Endodermal cell (in vitro differentiated cells): ENCODE measurements at regions not wholly inside any gene's neighbourhood (a gene's known extent, or its start where the extent isn't known, plus 50 kb on each side); places are given as distances from the start of the nearest gene placed in this dataset.

Experiments used
- DNase-seq: peaks from one replicate; pipeline ENCODE4 v3.0.0-alpha.2; 2017
- H3K27ac ChIP-seq: 2 replicates; pipeline ENCODE4 v1.5.1; 2013; ENCODE audit warnings: mild to moderate bottlenecking, low read depth, low read length, moderate library complexity
- H3K27me3 ChIP-seq: 2 replicates; pipeline ENCODE4 v1.6.1; 2013; ENCODE audit warnings: mild to moderate bottlenecking, low read length, moderate library complexity; ENCODE audit not compliant: insufficient read depth, control insufficient read depth, poor library complexity, severe bottlenecking
- H3K36me3 ChIP-seq: 2 replicates; pipeline ENCODE4 v1.7.0; 2013; ENCODE audit warnings: mild to moderate bottlenecking, low read length, moderate library complexity; ENCODE audit not compliant: control insufficient read depth, insufficient read depth
- H3K4me1 ChIP-seq: one replicate; pipeline ENCODE4 v1.7.0; 2013; ENCODE audit warnings: low read length; ENCODE audit not compliant: control insufficient read depth, insufficient read depth
- H3K4me3 ChIP-seq: 2 replicates; pipeline ENCODE4 v1.5.1; 2013; ENCODE audit warnings: mild to moderate bottlenecking, low read length, moderate library complexity
- H3K9ac ChIP-seq: 2 replicates; pipeline ENCODE4 v1.6.1; 2013; ENCODE audit warnings: mild to moderate bottlenecking, low read length, moderate library complexity; ENCODE audit not compliant: poor library complexity, severe bottlenecking; ENCODE audit errors: extremely low read depth
- H3K9me3 ChIP-seq: 2 replicates; pipeline ENCODE4 v1.6.1; 2013; ENCODE audit warnings: mild to moderate bottlenecking, low read length, moderate library complexity; ENCODE audit not compliant: control insufficient read depth
- H3K27ac Mint-ChIP-seq: 2 replicates; pipeline ENCODE4 v1.8.0; 2020; ENCODE audit warnings: mixed read lengths
- H3K27me3 Mint-ChIP-seq: 2 replicates; pipeline ENCODE4 v1.8.0; 2021; ENCODE audit warnings: mild to moderate bottlenecking, mixed read lengths; ENCODE audit not compliant: insufficient read depth
- H3K36me3 Mint-ChIP-seq: 2 replicates; pipeline ENCODE4 v1.8.0; 2020; ENCODE audit warnings: low read depth, mixed read lengths
- H3K4me1 Mint-ChIP-seq: 2 replicates; pipeline ENCODE4 v1.8.0; 2020; ENCODE audit warnings: mixed read lengths
- H3K4me3 Mint-ChIP-seq: 2 replicates; pipeline ENCODE4 v1.8.0; 2020; ENCODE audit warnings: mild to moderate bottlenecking, moderate library complexity, mixed read lengths
- H3K9me3 Mint-ChIP-seq: 2 replicates; pipeline ENCODE4 v1.8.0; 2020; ENCODE audit warnings: mild to moderate bottlenecking, mixed read lengths
- WGBS, 2 experiments: methylation state at CpG; one replicate each; pipeline versions ENCODE4 v1.1.5 to v1.1.7; 2013; ENCODE audit warnings: missing lambda C conversion rate in 2 of 2, mixed read lengths in 1 of 2; ENCODE audit not compliant: insufficient coverage in 1 of 2, insufficient read length in 1 of 2; 5-methylcytosine and 5-hydroxymethylcytosine counted together
- TF ChIP-seq, protein P1 (sequence below): fragments of 200-600 bp; sonication (generic); conservative IDR thresholded peaks from 2 replicates; pipeline ENCODE4 v1.5.0; 2021; ENCODE audit warnings: antibody characterized with exemption, mild to moderate bottlenecking

DNA sequence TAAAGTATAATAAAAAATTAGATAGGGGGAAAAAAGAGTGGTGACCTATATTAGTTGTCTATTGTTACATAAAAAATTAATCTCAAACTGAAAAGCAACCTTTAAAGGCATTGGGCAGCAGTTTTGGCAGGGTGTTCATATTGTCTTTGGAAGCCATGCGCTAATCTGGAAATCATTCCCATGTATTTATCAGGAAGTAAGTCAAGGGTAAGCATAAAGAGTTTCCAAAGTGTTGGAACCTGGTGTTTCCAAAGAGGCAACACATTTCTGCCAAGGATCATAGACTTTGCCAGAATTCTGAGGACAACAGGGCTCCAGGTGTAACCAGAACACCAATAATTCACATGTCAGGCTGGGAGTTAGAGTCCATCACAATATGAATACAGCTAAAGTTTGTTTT lies 55.7 kb upstream of the EGFR start:
- no peak overlapping the region for H3K27ac ChIP-seq
- TF ChIP-seq, protein P1, sequence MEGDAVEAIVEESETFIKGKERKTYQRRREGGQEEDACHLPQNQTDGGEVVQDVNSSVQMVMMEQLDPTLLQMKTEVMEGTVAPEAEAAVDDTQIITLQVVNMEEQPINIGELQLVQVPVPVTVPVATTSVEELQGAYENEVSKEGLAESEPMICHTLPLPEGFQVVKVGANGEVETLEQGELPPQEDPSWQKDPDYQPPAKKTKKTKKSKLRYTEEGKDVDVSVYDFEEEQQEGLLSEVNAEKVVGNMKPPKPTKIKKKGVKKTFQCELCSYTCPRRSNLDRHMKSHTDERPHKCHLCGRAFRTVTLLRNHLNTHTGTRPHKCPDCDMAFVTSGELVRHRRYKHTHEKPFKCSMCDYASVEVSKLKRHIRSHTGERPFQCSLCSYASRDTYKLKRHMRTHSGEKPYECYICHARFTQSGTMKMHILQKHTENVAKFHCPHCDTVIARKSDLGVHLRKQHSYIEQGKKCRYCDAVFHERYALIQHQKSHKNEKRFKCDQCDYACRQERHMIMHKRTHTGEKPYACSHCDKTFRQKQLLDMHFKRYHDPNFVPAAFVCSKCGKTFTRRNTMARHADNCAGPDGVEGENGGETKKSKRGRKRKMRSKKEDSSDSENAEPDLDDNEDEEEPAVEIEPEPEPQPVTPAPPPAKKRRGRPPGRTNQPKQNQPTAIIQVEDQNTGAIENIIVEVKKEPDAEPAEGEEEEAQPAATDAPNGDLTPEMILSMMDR = no peak
- H3K4me1 Mint-ChIP-seq = no peaks in the 10 kb centered on the region
- H3K36me3 Mint-ChIP-seq = no peaks in the 10 kb centered on the region
- H3K4me3 Mint-ChIP-seq = no peak overlapping the region
- DNase-seq = no peak
- no peak overlapping the region for H3K4me3 ChIP-seq
- no peaks in the 10 kb centered on the region for H3K27me3 Mint-ChIP-seq
- no peaks in the 10 kb centered on the region for H3K9me3 ChIP-seq
- no peak overlapping the region for H3K9ac ChIP-seq
- H3K9me3 Mint-ChIP-seq = no peaks in the 10 kb centered on the region
- no peaks in the 10 kb centered on the region for H3K36me3 ChIP-seq
- 83 to 100% methylated on average over 1 of the region's 1 CpG for WGBS, 2 experiments
- no peaks in the 10 kb centered on the region for H3K4me1 ChIP-seq
- H3K27me3 ChIP-seq = no peaks in the 10 kb centered on the region
- H3K27ac Mint-ChIP-seq = no peak overlapping the region

DNA sequence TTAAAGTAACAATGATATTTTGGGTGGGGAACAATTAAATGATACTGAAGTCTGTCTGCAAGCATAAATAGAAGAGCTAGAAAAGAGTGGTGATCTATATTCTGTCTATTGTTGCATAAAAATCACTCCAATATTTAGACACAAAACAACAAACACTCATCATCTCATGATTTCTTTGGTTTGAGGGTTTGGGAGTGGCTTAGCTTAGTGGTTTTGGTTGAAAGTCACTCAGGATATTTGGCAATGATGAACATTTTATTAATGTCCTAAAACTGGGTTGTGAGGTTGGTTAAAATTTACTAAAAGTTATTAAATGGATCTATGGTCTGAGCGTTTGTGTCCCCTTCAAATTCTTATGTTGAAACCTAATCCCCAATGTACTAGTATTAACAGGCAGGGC lies 54.7 kb upstream of the EGFR start:
- Histone ChIP-seq H3K27me3 (no peaks in the 10 kb centered on the region), H3K4me1 (no peaks in the 10 kb centered on the region), H3K36me3 (no peaks in the 10 kb centered on the region), H3K27ac (no peak overlapping the region), H3K9ac (no peak overlapping the region), H3K4me3 (no peak overlapping the region), H3K9me3 (no peaks in the 10 kb centered on the region)
- no peaks in the 10 kb centered on the region for H3K9me3 Mint-ChIP-seq
- H3K36me3 Mint-ChIP-seq = no peaks in the 10 kb centered on the region
- TF ChIP-seq, protein P1 = no peak
- H3K4me1 Mint-ChIP-seq = no peaks in the 10 kb centered on the region
- WGBS, 2 experiments = 94% methylated on average over 1 of the region's 1 CpG; no CpG with 5 or more reads in 1 of the 2 experiments
- DNase-seq = no peak
- H3K27me3 Mint-ChIP-seq = no peaks in the 10 kb centered on the region
- no peak overlapping the region for H3K27ac Mint-ChIP-seq
- no peak overlapping the region for H3K4me3 Mint-ChIP-seq

DNA sequence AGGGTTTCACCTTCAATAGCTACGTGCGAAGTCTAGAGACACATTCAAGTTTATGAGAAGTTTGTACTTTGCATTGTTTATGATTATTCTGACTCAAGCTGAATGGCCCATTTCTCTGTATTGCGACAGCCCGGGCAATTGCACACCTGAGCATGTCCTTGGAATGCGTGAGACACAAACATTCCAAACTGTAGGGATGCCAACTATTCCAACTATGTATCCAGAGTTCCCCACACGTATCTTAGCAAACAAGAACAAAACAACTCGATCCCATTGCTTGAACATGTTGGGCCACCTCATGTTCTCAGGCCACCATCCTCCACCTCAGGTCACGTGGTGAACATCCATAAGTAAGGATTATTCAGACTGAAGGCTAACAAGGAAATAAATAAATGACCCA lies 51.4 kb upstream of the EGFR start:
- Histone ChIP-seq H3K9ac (no peak overlapping the region), H3K27ac (no peak overlapping the region), H3K36me3 (no peaks in the 10 kb centered on the region), H3K4me3 (no peak overlapping the region), H3K9me3 (no peaks in the 10 kb centered on the region), H3K27me3 (no peaks in the 10 kb centered on the region), H3K4me1 (no peaks in the 10 kb centered on the region)
- Mint-ChIP-seq H3K4me1 (no peaks in the 10 kb centered on the region), H3K27me3 (no peaks in the 10 kb centered on the region), H3K9me3 (peaks cover 3% of the 10 kb centered on the region), H3K4me3 (no peak overlapping the region), H3K36me3 (no peaks in the 10 kb centered on the region), H3K27ac (no peak overlapping the region)
- WGBS, 2 experiments = 88 to 91% methylated on average over 6 to 8 of the region's 8 CpGs
- DNase-seq = no peak
- TF ChIP-seq, protein P1 = no peak
